Omental fat pad (tissue), 3 donors: ENCODE measurements at regions not wholly inside any gene's neighbourhood (a gene's known extent, or its start where the extent isn't known, plus 50 kb on each side); places are given as distances from the start of the nearest gene placed in this dataset.

Source experiments
- ATAC-seq: fragments of 150-250 bp; one replicate; pipeline ENCODE4 v1.9.1; 2016; ENCODE audit warnings: mild to moderate bottlenecking, moderate library complexity; ENCODE audit not compliant: low FRiP score
- DNase-seq: peaks from one replicate; pipeline ENCODE4 v3.0.0-alpha.2; 2019; ENCODE audit warnings: low spot score
- CTCF ChIP-seq, 3 donors: fragments of 450-650 bp; IDR thresholded peaks; one replicate each; pipeline ENCODE4 v1.5.1; 2016 to 2017; ENCODE audit warnings: antibody characterized with exemption in 3 of 3, mild to moderate bottlenecking in 3 of 3, moderate library complexity in 2 of 3

GRCh38 chr3:145798696-145799537 is 362.1 kb downstream of the PLOD2 start:
- TF ChIP-seq CTCF (IDR thresholded peaks at IDR 0.05): no peak
- ATAC-seq: no peak
- no peak for DNase-seq

DNA sequence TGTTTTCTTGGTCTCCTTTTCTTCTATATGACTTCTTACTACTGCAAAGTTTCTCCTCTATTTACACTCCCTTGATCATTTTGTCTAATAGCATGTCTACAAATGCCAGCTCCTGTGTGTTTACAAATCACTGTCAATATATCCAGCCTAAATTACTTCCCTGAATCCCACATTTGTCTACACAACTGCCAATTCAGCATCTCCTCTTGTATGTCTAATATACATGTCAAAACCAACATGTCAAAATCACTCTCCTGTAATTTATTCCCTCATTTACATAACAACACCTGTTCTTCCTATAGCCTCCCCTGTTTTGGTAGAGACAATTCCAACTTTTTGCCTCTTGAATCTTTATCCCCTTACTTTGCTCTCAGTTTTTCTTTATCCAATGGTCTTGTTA is 359.3 kb downstream of the PLOD2 start:
- DNase-seq (no peak), ATAC-seq (no peak)
- TF ChIP-seq CTCF (IDR thresholded peaks at IDR 0.05): no peak

DNA sequence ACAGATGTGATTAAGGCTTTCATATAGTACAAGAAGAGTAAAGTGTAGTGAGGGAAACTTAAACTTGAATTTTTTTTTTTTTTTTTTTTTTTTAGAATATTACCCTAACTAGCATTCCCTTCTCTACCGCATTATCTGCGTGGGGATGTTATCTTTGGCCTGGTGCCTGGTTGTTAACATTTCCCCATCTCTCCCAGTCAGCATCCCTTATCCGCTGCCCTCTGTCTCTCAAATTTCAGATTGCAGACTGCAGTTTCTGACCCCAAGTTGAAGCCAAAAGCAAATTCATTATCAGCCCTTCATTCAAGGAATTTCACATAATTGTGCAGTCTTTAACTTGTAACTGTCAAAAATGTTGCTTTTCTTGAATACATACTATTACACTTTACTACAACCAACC is 353.0 kb downstream of the PLOD2 start:
- DNase-seq (no peak), ATAC-seq (no peak)
- no peak for TF ChIP-seq CTCF (IDR thresholded peaks at IDR 0.05)

GRCh38 chr3:145812391-145812790 is 348.6 kb downstream of the PLOD2 start:
- ATAC-seq (no peak), DNase-seq (no peak)
- no peak for TF ChIP-seq CTCF (IDR thresholded peaks at IDR 0.05)

- ATAC-seq: no peak
- no peak for TF ChIP-seq CTCF (IDR thresholded peaks at IDR 0.05)
- DNase-seq: no peak
Observed at GRCh38 chr3:145815707-145816413, 345.1 kb downstream of the PLOD2 start.

GRCh38 chr3:145817870-145818483 is 343.0 kb downstream of the PLOD2 start:
- DNase-seq: no peak
- no peak for TF ChIP-seq CTCF (IDR thresholded peaks at IDR 0.05)
- ATAC-seq: no peak
